ENCODE measurements at regions not wholly inside any gene's neighbourhood (a gene's known extent, or its start where the extent isn't known, plus 50 kb on each side); places are given as distances from the start of the nearest gene placed in this dataset.
A peak's percentile ranks its signal among the peaks of the same experiment; 100 is the strongest.
"Not testable (repeated sequence)": the region's sequence is repeated elsewhere in the genome, so short reads cannot be mapped to it uniquely, and the experiment has no call there.

DNA sequence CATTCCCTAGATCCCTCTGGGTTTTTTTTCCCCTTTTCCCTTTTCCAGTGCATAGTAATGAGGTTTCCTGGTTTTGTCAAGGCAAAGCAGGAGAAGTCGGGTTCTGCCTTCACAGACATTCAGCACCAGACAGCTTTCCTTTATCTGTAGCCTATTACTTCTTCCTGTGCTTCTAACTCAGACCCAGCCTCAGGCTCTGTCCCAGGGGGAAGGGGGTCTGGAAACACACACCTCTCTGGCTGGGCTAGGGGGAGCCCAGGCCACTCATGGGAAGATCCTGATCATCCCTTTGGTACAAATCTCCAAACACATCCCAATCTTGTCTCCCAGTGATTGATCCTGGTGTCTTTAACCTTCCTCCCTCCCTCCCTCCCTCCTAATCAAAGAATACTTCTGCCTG is 656.4 kb downstream of the LMO4 start:
- H3K4me1 ChIP-seq (ENCODE audit: control insufficient read depth, insufficient read depth, low read length): no peaks in the 10 kb centered on the region
- no peak overlapping the region for H3K9ac ChIP-seq (ENCODE audit: low read length)
- no peaks in the 10 kb centered on the region for H3K36me3 ChIP-seq (ENCODE audit: control insufficient read depth, insufficient read depth, low read length, severe bottlenecking)
- H3K27me3 ChIP-seq (replicated peaks; ENCODE audit: control insufficient read depth, insufficient read depth, low read length): no peaks in the 10 kb centered on the region
- no peak overlapping the region for H3K4me3 ChIP-seq (ENCODE audit: low read length)
- no peaks in the 10 kb centered on the region for H3K9me3 ChIP-seq (ENCODE audit: control insufficient read depth, low read length)
- no peak for DNase-seq (ENCODE audit: low read depth)

DNA sequence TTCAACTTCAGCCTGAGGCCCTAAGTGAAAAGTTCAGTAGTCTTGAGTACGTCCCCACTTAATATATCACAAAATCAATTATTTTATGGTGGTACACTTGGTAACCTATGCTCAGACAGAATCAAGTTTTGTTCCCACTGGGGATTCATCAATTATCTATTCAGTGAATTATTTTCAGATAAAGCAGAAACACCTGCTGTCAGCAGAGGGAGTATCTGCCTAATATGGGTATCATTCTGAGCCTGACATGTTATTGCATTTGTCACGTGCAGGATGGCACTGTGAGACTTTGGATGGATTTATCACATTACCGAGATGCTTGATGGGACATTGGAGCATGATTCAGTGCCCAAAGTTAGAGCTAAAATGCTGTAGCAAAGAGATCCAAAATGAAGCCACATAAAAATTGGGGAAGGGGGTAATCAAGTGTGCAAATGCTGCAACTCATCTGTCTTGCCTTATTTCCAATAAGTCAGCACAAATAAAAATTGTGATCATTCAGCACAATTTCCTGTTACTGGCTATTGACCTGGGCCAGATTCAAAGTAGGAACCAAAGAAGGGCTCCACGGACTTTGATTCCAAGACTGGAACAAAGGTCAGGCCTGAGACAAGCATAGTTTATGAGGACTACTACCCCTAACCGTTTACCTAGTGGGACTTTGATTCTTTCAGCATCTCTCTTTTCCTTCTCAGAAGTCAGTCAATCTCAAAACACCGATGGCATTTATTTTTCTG is 657.6 kb downstream of the LMO4 start:
- DNase-seq (ENCODE audit: low read depth): no peak
- Histone ChIP-seq H3K27me3 (replicated peaks; ENCODE audit: control insufficient read depth, insufficient read depth, low read length) (no peaks in the 10 kb centered on the region), H3K4me1 (ENCODE audit: control insufficient read depth, insufficient read depth, low read length) (no peaks in the 10 kb centered on the region), H3K9ac (ENCODE audit: low read length) (no peak overlapping the region), H3K9me3 (ENCODE audit: control insufficient read depth, low read length) (no peaks in the 10 kb centered on the region), H3K36me3 (ENCODE audit: control insufficient read depth, insufficient read depth, low read length, severe bottlenecking) (no peaks in the 10 kb centered on the region), H3K4me3 (ENCODE audit: low read length) (no peak overlapping the region)

DNA sequence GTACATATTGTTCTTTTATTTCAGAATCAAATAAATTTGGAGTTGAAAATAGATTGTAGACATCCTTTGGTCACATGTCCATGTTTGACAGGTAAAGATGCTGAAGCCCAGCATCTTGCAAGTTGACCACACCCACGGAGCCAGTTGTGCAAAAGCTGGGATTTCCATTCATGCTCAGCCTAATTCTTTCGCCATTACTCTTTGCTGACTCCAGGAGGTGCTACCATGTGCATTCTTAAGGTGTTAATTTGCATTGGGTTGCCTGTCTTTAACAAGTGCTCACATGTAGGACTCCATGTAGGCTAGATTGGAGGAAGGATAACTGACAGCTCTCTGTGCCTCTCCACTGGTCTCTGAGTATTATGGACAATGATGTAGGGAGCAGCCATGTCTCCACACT is 660.7 kb downstream of the LMO4 start:
- no peaks in the 10 kb centered on the region for H3K9me3 ChIP-seq (ENCODE audit: control insufficient read depth, low read length)
- no peak for DNase-seq (ENCODE audit: low read depth)

DNA sequence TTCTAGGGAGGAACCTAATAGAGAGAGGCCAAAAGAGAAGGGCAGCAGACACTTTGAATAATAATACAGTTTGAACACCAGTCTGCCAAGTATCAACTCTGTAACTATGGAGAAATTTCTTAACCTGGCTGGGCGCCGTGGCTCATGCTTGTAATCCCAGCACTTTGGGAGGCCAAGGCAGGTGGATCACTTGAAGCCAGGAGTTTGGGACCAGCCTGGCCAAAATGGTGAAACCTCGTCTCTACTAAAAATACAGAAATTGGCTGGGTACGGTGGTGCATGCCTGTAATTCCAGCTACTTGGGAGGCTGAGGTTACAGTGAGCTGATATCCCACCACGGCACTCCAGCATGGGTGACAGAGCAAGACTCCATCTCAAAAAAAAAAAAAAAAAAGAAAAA is 663.9 kb downstream of the LMO4 start:
- not testable (repeated sequence) for H3K4me3 ChIP-seq (ENCODE audit: low read length); DNase-seq (ENCODE audit: low read depth); H3K36me3 ChIP-seq (ENCODE audit: control insufficient read depth, insufficient read depth, low read length, severe bottlenecking); H3K9ac ChIP-seq (ENCODE audit: low read length); H3K9me3 ChIP-seq (ENCODE audit: control insufficient read depth, low read length); H3K4me1 ChIP-seq (ENCODE audit: control insufficient read depth, insufficient read depth, low read length); H3K27me3 ChIP-seq (replicated peaks; ENCODE audit: control insufficient read depth, insufficient read depth, low read length)

More for the DNA sequence above, 660.7 kb downstream of the LMO4 start:
- Histone ChIP-seq H3K4me3 (ENCODE audit: low read length) (no peak overlapping the region), H3K4me1 (ENCODE audit: control insufficient read depth, insufficient read depth, low read length) (no peaks in the 10 kb centered on the region), H3K9ac (ENCODE audit: low read length) (no peak overlapping the region), H3K36me3 (ENCODE audit: control insufficient read depth, insufficient read depth, low read length, severe bottlenecking) (no peaks in the 10 kb centered on the region), H3K27me3 (replicated peaks; ENCODE audit: control insufficient read depth, insufficient read depth, low read length) (no peaks in the 10 kb centered on the region)

DNA sequence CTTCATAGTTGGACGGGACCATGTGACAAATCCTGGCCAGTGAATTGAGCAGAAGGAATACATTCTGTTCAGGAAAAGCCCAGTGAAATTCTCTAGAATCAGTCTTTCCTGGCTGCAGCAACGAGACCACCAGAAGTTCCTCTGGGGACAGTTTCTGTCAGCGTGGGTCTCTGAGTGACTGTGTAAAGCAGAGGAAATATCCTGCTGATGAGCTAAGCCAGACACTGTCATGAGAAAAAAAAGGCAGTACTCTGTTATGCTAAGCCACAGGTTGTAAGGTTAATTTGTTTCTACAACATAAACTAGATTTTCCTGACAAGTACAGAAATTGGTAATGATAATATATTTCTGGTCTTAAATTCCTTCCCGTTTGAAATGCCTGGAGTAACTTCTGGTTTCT is 664.4 kb downstream of the LMO4 start:
- Histone ChIP-seq H3K27me3 (replicated peaks; ENCODE audit: control insufficient read depth, insufficient read depth, low read length) (no peaks in the 10 kb centered on the region), H3K9me3 (ENCODE audit: control insufficient read depth, low read length) (no peaks in the 10 kb centered on the region), H3K4me1 (ENCODE audit: control insufficient read depth, insufficient read depth, low read length) (no peaks in the 10 kb centered on the region), H3K4me3 (ENCODE audit: low read length) (no peak overlapping the region), H3K9ac (ENCODE audit: low read length) (no peak overlapping the region), H3K36me3 (ENCODE audit: control insufficient read depth, insufficient read depth, low read length, severe bottlenecking) (no peaks in the 10 kb centered on the region)
- DNase-seq (ENCODE audit: low read depth): no peak

DNA sequence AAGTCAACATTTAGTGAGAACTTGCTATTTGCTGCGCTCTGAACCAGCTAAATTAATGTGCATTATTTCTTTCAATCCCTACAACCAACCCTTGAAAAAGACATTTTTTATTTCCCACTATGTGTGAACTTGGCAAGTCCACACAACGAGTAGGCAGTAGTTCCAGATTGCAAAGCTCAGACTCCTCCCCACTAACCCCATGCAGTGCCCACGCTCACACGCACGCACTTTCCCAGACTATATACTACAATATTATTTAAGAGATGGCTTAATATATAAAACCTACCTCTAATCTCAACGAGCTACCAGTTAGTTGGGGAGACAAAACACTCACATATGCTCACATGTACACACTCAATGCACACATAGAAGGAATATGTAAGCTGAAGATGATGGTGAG is 671.2 kb downstream of the LMO4 start:
- Histone ChIP-seq H3K27me3 (replicated peaks; ENCODE audit: control insufficient read depth, insufficient read depth, low read length) (no peaks in the 10 kb centered on the region), H3K36me3 (ENCODE audit: control insufficient read depth, insufficient read depth, low read length, severe bottlenecking) (no peaks in the 10 kb centered on the region), H3K9ac (ENCODE audit: low read length) (no peak overlapping the region), H3K4me1 (ENCODE audit: control insufficient read depth, insufficient read depth, low read length) (peaks cover 10% of the 10 kb centered on the region), H3K4me3 (ENCODE audit: low read length) (no peak overlapping the region), H3K9me3 (ENCODE audit: control insufficient read depth, low read length) (no peaks in the 10 kb centered on the region)
- no peak for DNase-seq (ENCODE audit: low read depth)

DNA sequence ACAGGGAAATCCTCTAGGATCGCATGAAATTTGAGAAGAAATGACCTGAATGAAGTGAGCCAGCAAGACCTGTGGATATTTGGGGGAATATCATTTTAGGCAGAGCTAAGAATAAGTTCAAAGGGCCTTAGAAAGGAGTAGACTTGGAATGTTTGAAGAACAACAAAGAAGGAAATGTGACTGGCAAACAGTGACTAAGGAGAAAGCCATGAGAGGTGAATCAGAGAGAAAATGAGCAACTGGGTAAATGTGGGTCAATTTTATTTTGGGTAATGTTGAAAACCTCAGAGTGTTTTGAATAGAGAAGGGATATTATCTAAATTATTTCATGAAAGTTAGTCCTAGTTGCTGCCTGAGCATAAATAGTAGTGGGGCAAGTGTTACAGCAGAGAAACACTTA is 672.8 kb downstream of the LMO4 start:
- DNase-seq (ENCODE audit: low read depth): peak; percentile 11
- Histone ChIP-seq H3K4me1 (ENCODE audit: control insufficient read depth, insufficient read depth, low read length) (peaks cover 10% of the 10 kb centered on the region), H3K9me3 (ENCODE audit: control insufficient read depth, low read length) (no peaks in the 10 kb centered on the region)

DNA sequence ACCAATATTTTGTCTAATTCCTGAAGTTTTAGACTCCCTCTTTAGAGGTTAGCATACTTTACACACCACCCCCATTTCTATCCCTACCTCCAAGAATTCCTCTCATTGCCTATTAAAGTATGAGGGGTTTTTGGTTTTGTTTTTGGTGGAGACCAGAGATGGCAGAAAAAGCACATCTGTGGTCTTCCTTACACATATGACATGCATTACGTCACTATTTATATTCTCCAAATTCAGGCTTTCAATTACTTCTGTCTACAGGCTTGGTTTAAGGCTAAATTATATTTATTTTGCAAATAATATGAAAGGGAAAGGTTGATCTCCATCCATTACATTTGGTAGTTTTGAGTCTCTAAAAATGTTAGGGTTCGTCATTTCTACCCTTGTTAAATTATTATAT is 674.6 kb downstream of the LMO4 start:
- Histone ChIP-seq H3K4me1 (ENCODE audit: control insufficient read depth, insufficient read depth, low read length) (peaks cover 10% of the 10 kb centered on the region), H3K27me3 (replicated peaks; ENCODE audit: control insufficient read depth, insufficient read depth, low read length) (no peaks in the 10 kb centered on the region), H3K9me3 (ENCODE audit: control insufficient read depth, low read length) (no peaks in the 10 kb centered on the region)

More for the DNA sequence above, 672.8 kb downstream of the LMO4 start:
- H3K36me3 ChIP-seq (ENCODE audit: control insufficient read depth, insufficient read depth, low read length, severe bottlenecking): no peaks in the 10 kb centered on the region
- no peak overlapping the region for H3K4me3 ChIP-seq (ENCODE audit: low read length)
- H3K9ac ChIP-seq (ENCODE audit: low read length): no peak overlapping the region
- H3K27me3 ChIP-seq (replicated peaks; ENCODE audit: control insufficient read depth, insufficient read depth, low read length): no peaks in the 10 kb centered on the region

DNA sequence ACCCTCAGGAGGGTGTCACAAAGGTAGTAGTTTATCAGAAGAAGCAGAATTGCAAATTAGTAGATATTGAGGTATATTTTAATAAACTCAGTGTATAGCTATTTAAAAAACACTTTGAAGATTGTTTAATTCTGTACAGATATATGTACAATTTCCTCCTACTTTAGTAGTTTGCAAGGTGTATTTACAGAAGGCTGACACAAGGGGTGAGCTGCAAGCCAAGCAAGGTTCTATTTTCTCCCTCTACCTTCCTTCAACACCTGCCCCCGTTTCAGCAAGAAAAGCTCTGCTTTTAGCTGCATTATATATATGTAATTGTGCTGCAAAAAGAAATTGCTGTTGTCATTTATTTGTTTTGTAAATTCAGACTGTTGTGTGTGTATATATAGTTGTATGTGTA is 674.2 kb upstream of the PKN2 start:
- no peak for DNase-seq (ENCODE audit: low read depth)
- H3K9me3 ChIP-seq (ENCODE audit: control insufficient read depth, low read length): no peaks in the 10 kb centered on the region

More for the DNA sequence above, 674.6 kb downstream of the LMO4 start:
- Histone ChIP-seq H3K4me3 (ENCODE audit: low read length) (no peak overlapping the region), H3K9ac (ENCODE audit: low read length) (no peak overlapping the region), H3K36me3 (ENCODE audit: control insufficient read depth, insufficient read depth, low read length, severe bottlenecking) (no peaks in the 10 kb centered on the region)
- DNase-seq (ENCODE audit: low read depth): no peak

DNA sequence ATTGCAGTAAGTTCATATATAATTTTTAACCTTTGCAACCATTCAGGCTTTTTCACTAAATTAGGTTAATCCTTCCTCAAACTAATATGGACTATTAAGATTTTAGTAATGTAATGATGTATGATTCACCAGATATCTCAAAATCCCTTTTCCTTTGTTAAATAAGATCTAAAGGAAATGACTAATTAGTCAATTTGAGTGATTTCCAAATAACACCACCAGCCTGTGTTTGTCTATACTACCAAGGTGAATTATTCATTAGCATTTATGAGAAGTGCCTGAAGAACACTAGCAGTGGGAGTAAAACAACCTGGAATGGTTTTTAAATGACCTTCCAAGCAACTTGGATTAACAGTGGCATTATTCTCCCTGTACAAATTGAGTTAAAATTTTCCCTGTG is 670.6 kb upstream of the PKN2 start:
- no peak for DNase-seq (ENCODE audit: low read depth)
- Histone ChIP-seq H3K36me3 (ENCODE audit: control insufficient read depth, insufficient read depth, low read length, severe bottlenecking) (no peaks in the 10 kb centered on the region), H3K9me3 (ENCODE audit: control insufficient read depth, low read length) (no peaks in the 10 kb centered on the region)

More for the DNA sequence above, 674.2 kb upstream of the PKN2 start:
- H3K4me3 ChIP-seq (ENCODE audit: low read length): no peak overlapping the region
- no peaks in the 10 kb centered on the region for H3K4me1 ChIP-seq (ENCODE audit: control insufficient read depth, insufficient read depth, low read length)
- H3K9ac ChIP-seq (ENCODE audit: low read length): no peak overlapping the region
- no peaks in the 10 kb centered on the region for H3K36me3 ChIP-seq (ENCODE audit: control insufficient read depth, insufficient read depth, low read length, severe bottlenecking)
- H3K27me3 ChIP-seq (replicated peaks; ENCODE audit: control insufficient read depth, insufficient read depth, low read length): no peaks in the 10 kb centered on the region

DNA sequence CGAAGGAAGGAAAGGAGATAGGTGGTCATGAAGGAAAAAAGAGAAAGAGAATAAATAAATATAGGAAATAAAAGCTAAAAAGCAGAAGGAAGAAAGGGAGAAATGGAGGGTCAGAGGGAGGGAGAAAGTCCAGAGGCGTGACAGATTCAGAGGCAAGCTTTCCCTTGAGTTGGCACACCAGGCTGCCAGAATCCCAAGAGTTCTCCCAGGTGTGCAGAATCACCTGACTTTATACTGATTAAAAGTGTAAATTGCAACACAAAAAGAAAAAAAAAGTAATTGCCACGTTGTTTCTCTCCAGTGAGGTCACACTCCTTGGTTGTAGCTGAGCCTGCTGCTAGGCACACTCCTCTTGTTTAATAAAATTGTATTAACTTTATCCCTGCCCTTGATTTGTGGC is 669.9 kb upstream of the PKN2 start:
- no peak for DNase-seq (ENCODE audit: low read depth)
- no peaks in the 10 kb centered on the region for H3K27me3 ChIP-seq (replicated peaks; ENCODE audit: control insufficient read depth, insufficient read depth, low read length)
- no peaks in the 10 kb centered on the region for H3K36me3 ChIP-seq (ENCODE audit: control insufficient read depth, insufficient read depth, low read length, severe bottlenecking)
- no peak overlapping the region for H3K9ac ChIP-seq (ENCODE audit: low read length)
- no peak overlapping the region for H3K4me3 ChIP-seq (ENCODE audit: low read length)
- H3K4me1 ChIP-seq (ENCODE audit: control insufficient read depth, insufficient read depth, low read length): no peaks in the 10 kb centered on the region
- no peaks in the 10 kb centered on the region for H3K9me3 ChIP-seq (ENCODE audit: control insufficient read depth, low read length)

More for the DNA sequence above, 670.6 kb upstream of the PKN2 start:
- Histone ChIP-seq H3K4me1 (ENCODE audit: control insufficient read depth, insufficient read depth, low read length) (no peaks in the 10 kb centered on the region), H3K9ac (ENCODE audit: low read length) (no peak overlapping the region), H3K27me3 (replicated peaks; ENCODE audit: control insufficient read depth, insufficient read depth, low read length) (no peaks in the 10 kb centered on the region), H3K4me3 (ENCODE audit: low read length) (no peak overlapping the region)

DNA sequence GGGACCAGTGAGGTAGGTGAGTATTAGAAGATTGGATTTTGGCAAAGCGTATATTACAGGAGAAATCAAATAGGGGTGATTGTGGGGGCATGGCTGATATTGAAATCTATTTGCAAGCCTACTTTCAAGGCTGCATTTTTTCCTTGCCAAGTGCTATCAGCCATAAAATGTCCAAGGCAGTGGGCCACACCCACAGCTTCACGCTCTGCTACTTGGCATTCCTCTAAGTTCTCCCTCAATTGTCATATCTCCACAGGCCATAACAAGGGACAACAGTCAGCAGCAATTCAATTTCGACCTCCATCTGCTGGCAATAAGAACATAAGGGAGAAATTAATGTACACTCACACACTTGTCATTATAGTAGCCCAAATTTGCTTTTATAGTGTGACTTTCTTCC is 667.1 kb upstream of the PKN2 start:
- no peaks in the 10 kb centered on the region for H3K4me1 ChIP-seq (ENCODE audit: control insufficient read depth, insufficient read depth, low read length)
- H3K9ac ChIP-seq (ENCODE audit: low read length): no peak overlapping the region
- H3K4me3 ChIP-seq (ENCODE audit: low read length): no peak overlapping the region
- no peak for DNase-seq (ENCODE audit: low read depth)
- H3K9me3 ChIP-seq (ENCODE audit: control insufficient read depth, low read length): no peaks in the 10 kb centered on the region
- H3K27me3 ChIP-seq (replicated peaks; ENCODE audit: control insufficient read depth, insufficient read depth, low read length): no peaks in the 10 kb centered on the region
- no peaks in the 10 kb centered on the region for H3K36me3 ChIP-seq (ENCODE audit: control insufficient read depth, insufficient read depth, low read length, severe bottlenecking)
